GM23338 (cell line): ENCODE measurements at regions not wholly inside any gene's neighbourhood (a gene's known extent, or its start where the extent isn't known, plus 50 kb on each side); places are given as distances from the start of the nearest gene placed in this dataset.

Source experiments
- ATAC-seq: fragments of 200-7000 bp; cut with Tn5 transposase; 3 replicates; pipeline ENCODE4 v1.9.1; 2020
- DNase-seq: peaks from one replicate; pipeline ENCODE4 v3.0.0-alpha.2; 2015; ENCODE audit warnings: low spot score
- H2AFZ ChIP-seq: fragments of 200-600 bp; sonication (generic); 2 replicates; pipeline ENCODE4 v1.8.0; 2016; ENCODE audit warnings: antibody characterized with exemption, mild to moderate bottlenecking, moderate library complexity
- H3F3A ChIP-seq: fragments of 200-600 bp; sonication (generic); replicated peaks from 2 replicates; pipeline ENCODE4 v1.8.0; 2017; ENCODE audit warnings: antibody characterized with exemption, mixed run types, low read depth
- H3K27ac ChIP-seq: fragments of 200-600 bp; sonication (generic); 2 replicates; pipeline ENCODE4 v1.6.1; 2016; ENCODE audit warnings: low read depth
- H3K27me3 ChIP-seq: fragments of 200-600 bp; sonication (generic); 2 replicates; pipeline ENCODE4 v1.8.0; 2016; ENCODE audit warnings: mild to moderate bottlenecking, mixed run types, moderate library complexity; ENCODE audit not compliant: insufficient read depth
- H3K36me3 ChIP-seq: fragments of 200-600 bp; sonication (generic); 2 replicates; pipeline ENCODE4 v1.8.0; 2016; ENCODE audit warnings: mild to moderate bottlenecking; ENCODE audit not compliant: insufficient read depth
- H3K4me1 ChIP-seq: fragments of 200-600 bp; sonication (generic); 2 replicates; pipeline ENCODE4 v1.8.0; 2016; ENCODE audit warnings: mild to moderate bottlenecking, moderate library complexity; ENCODE audit not compliant: insufficient read depth
- H3K4me2 ChIP-seq: fragments of 200-600 bp; sonication (generic); 2 replicates; pipeline ENCODE4 v1.7.1; 2017; ENCODE audit warnings: mixed run types
- H3K4me3 ChIP-seq: fragments of 200-600 bp; sonication (generic); 2 replicates; pipeline ENCODE4 v1.6.1; 2016; ENCODE audit warnings: mixed run types
- H3K79me2 ChIP-seq: fragments of 200-600 bp; sonication (generic); replicated peaks from 2 replicates; pipeline ENCODE4 v1.8.0; 2017; ENCODE audit warnings: mild to moderate bottlenecking; ENCODE audit not compliant: insufficient read depth
- H3K9me2 ChIP-seq: fragments of 200-600 bp; sonication (generic); 2 replicates; pipeline ENCODE4 v1.8.0; 2017; ENCODE audit not compliant: insufficient read depth
- H4K20me1 ChIP-seq: fragments of 200-600 bp; sonication (generic); replicated peaks from 2 replicates; pipeline ENCODE4 v1.8.0; 2017; ENCODE audit warnings: mild to moderate bottlenecking; ENCODE audit not compliant: insufficient read depth
- H3K27ac Mint-ChIP-seq: 2 replicates; pipeline ENCODE4 v1.8.0; 2020; ENCODE audit warnings: inconsistent platforms, mild to moderate bottlenecking, moderate library complexity, mixed read lengths
- H3K27me3 Mint-ChIP-seq: 3 replicates; pipeline ENCODE4 v1.8.0; 2022; ENCODE audit warnings: low read depth, mild to moderate bottlenecking, moderate library complexity, mixed read lengths, inconsistent platforms; ENCODE audit not compliant: insufficient read depth, poor library complexity
- H3K36me3 Mint-ChIP-seq: 3 replicates; pipeline ENCODE4 v1.8.0; 2021; ENCODE audit warnings: low read depth, mild to moderate bottlenecking, inconsistent platforms, moderate library complexity, mixed read lengths
- H3K4me1 Mint-ChIP-seq: 3 replicates; pipeline ENCODE4 v1.8.0; 2020; ENCODE audit warnings: mild to moderate bottlenecking, inconsistent platforms, mixed read lengths
- H3K4me3 Mint-ChIP-seq: 3 replicates; pipeline ENCODE4 v1.8.0; 2021; ENCODE audit warnings: moderate library complexity, mild to moderate bottlenecking, inconsistent platforms, mixed read lengths
- H3K9me3 Mint-ChIP-seq: 3 replicates; pipeline ENCODE4 v1.8.0; 2020; ENCODE audit warnings: moderate library complexity, mild to moderate bottlenecking, inconsistent platforms, mixed read lengths
- CREB1 ChIP-seq: fragments of 250-450 bp; sonication (Bioruptor Pico); IDR thresholded peaks from 2 replicates; pipeline ENCODE4 v1.5.0; 2020; ENCODE audit warnings: low read depth, mild to moderate bottlenecking, moderate library complexity
- CTCF ChIP-seq, 2 experiments: fragments of 200-600 bp in 1 of 2; sonication (generic) in 1 of 2; conservative IDR thresholded peaks; 2 replicates each; pipeline versions ENCODE4 v1.5.1 to v1.6.1; 2016 to 2017; ENCODE audit warnings: antibody characterized with exemption in 2 of 2, low read depth in 2 of 2, mild to moderate bottlenecking in 2 of 2, moderate library complexity in 1 of 2
- ETS1 ChIP-seq: IDR thresholded peaks from 2 replicates; pipeline ENCODE4 v1.6.1; 2016; ENCODE audit warnings: antibody characterized with exemption
- EZH2 ChIP-seq: fragments of 200-600 bp; sonication (generic); IDR thresholded peaks from one replicate; pipeline ENCODE4 v1.8.0; 2017; ENCODE audit warnings: antibody characterized with exemption, mild to moderate bottlenecking, low read depth; ENCODE audit not compliant: unreplicated experiment
- EZH2phosphoT487 ChIP-seq: fragments of 200-600 bp; sonication (generic); IDR thresholded peaks from one replicate; pipeline ENCODE4 v1.8.1; 2018; ENCODE audit warnings: antibody characterized with exemption; ENCODE audit not compliant: unreplicated experiment
- JUNB ChIP-seq: IDR thresholded peaks from one replicate; pipeline ENCODE4 v1.6.1; 2016; ENCODE audit warnings: antibody characterized with exemption; ENCODE audit not compliant: unreplicated experiment
- NANOG ChIP-seq: IDR thresholded peaks from 2 replicates; pipeline ENCODE4 v1.6.1; 2016; ENCODE audit warnings: antibody characterized with exemption, borderline replicate concordance
- POLR2AphosphoS5 ChIP-seq: IDR thresholded peaks from 2 replicates; pipeline ENCODE4 v1.6.1; 2016; ENCODE audit warnings: antibody characterized with exemption, low read depth
- REST ChIP-seq: IDR thresholded peaks from one replicate; pipeline ENCODE4 v1.6.1; 2018; ENCODE audit warnings: antibody characterized with exemption; ENCODE audit not compliant: unreplicated experiment
- STAT1 ChIP-seq: IDR thresholded peaks from one replicate; pipeline ENCODE4 v1.6.1; 2016; ENCODE audit warnings: antibody characterized with exemption; ENCODE audit not compliant: unreplicated experiment
- ZNF114 ChIP-seq: fragments of 250-450 bp; sonication (Bioruptor Pico); IDR thresholded peaks from 2 replicates; pipeline ENCODE4 v1.5.0; 2020; ENCODE audit warnings: mild to moderate bottlenecking, moderate library complexity
- ZNF331 ChIP-seq: fragments of 250-450 bp; sonication (Bioruptor Pico); IDR thresholded peaks from 2 replicates; pipeline ENCODE4 v1.5.0; 2020; ENCODE audit warnings: low read depth, mild to moderate bottlenecking, moderate library complexity
- ZNF462 ChIP-seq: fragments of 250-450 bp; sonication (Bioruptor Pico); IDR thresholded peaks from 2 replicates; pipeline ENCODE4 v1.5.0; 2020; ENCODE audit warnings: mild to moderate bottlenecking, moderate library complexity

- no peaks in the 10 kb centered on the region for H3K79me2 ChIP-seq
- peaks cover 2% of the 10 kb centered on the region for H3K27me3 Mint-ChIP-seq
- no peaks in the 10 kb centered on the region for H3K9me3 Mint-ChIP-seq
- 0 out of 2 replicates have a peak, but pooled peaks cover 5% of the 10 kb centered on the region for H3K9me2 ChIP-seq
- H3K27ac Mint-ChIP-seq: no peak overlapping the region
- DNase-seq (no peak), ATAC-seq (no peak)
- no peaks in the 10 kb centered on the region for H4K20me1 ChIP-seq
- H3K27ac ChIP-seq: no peak overlapping the region
- H3K4me3 Mint-ChIP-seq: no peak overlapping the region
- H3K36me3 ChIP-seq: no peaks in the 10 kb centered on the region
- H3K36me3 Mint-ChIP-seq: no peaks in the 10 kb centered on the region
- H3K4me1 ChIP-seq: no peaks in the 10 kb centered on the region
- H3K27me3 ChIP-seq: no peaks in the 10 kb centered on the region
- no peak overlapping the region for H3K4me3 ChIP-seq
- TF ChIP-seq ZNF462 (CRISPR knock-in tag) (no peak), CREB1 (CRISPR knock-in tag) (no peak), POLR2AphosphoS5 (no peak), ETS1 (no peak), ZNF331 (no peak), CTCF (conservative IDR thresholded peaks at IDR 0.05; ENCODE audit: low read depth in 2 of 2) (no peak), EZH2 (no peak), JUNB (no peak), REST (no peak), STAT1 (no peak), EZH2phosphoT487 (no peak), NANOG (no peak), ZNF114 (CRISPR knock-in tag) (no peak)
- no peaks in the 10 kb centered on the region for H3K4me1 Mint-ChIP-seq
- H3K4me2 ChIP-seq: no peak overlapping the region
- H2AFZ ChIP-seq: no peak overlapping the region
- no peaks in the 10 kb centered on the region for H3F3A ChIP-seq
Measured at GRCh38 chr5:155258161-155258560, 244.6 kb downstream of the KIF4B start.
